ENCODE measurements at regions not wholly inside any gene's neighbourhood (a gene's known extent, or its start where the extent isn't known, plus 50 kb on each side); places are given as distances from the start of the nearest gene placed in this dataset.

GRCh38 chr2:64319896-64320295 is 134.1 kb upstream of the LGALSL start:
- TF ChIP-seq EZH2phosphoT487 (IDR thresholded peaks at IDR 0.05; ENCODE audit: low read length) (no peak), CTCF (IDR thresholded peaks at IDR 0.05; ENCODE audit: low read length) (no peak), EZH2 (optimal IDR thresholded peaks at IDR 0.05; ENCODE audit: low read depth, low read length) (no peak)
